HG02885 (cell line): ENCODE measurements at regions not wholly inside any gene's neighbourhood (a gene's known extent, or its start where the extent isn't known, plus 50 kb on each side); places are given as distances from the start of the nearest gene placed in this dataset.
"Not testable (repeated sequence)": the region's sequence is repeated elsewhere in the genome, so short reads cannot be mapped to it uniquely, and the experiment has no call there.

ENCODE experiments used
- ATAC-seq: cut with Tn5 transposase; IDR thresholded peaks from one replicate; pipeline ENCODE4 v1.9.1; 2021; ENCODE audit warnings: mild to moderate bottlenecking; ENCODE audit not compliant: unreplicated experiment, poor library complexity

DNA sequence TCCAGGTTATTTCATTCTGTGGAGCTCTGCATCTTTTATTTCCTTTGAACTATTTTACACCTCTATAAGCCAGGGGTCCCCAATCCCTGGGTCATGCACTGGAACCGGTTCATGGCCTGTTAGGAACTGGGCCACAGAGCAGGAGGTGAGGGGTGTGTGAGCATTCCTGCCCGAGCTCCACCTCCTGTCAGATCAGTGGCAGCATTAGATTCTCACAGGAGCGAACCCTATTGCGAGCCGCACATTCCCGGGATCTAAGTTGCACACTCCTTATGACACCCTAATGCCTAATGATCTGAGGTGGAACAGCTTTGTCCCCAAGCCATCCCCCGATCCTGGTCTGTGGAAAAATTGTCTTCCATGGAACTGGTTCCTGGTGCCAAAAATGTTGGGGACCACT lies 107.2 kb downstream of the TMEM121 start:
- not testable (repeated sequence) for ATAC-seq

DNA sequence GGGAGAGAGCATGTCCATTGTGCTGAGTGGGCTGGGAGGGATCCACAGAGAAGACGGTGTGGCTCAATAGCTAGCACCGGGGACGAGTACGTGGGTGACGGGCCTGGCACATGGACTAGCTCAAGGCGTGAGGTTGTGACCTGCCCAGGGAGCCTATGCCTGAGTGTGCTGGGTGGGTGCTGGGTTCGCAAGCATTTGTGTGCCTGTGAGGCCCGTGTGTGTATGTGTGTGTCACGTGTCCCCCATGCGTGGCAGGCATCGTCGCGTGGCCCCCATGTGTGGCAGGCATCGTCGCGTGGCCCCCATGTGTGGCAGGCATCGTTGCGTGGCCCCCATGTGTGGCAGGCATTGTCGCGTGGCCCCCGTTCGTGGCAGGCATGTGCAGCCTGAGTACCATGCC lies 109.2 kb downstream of the TMEM121 start:
- no peak for ATAC-seq

DNA sequence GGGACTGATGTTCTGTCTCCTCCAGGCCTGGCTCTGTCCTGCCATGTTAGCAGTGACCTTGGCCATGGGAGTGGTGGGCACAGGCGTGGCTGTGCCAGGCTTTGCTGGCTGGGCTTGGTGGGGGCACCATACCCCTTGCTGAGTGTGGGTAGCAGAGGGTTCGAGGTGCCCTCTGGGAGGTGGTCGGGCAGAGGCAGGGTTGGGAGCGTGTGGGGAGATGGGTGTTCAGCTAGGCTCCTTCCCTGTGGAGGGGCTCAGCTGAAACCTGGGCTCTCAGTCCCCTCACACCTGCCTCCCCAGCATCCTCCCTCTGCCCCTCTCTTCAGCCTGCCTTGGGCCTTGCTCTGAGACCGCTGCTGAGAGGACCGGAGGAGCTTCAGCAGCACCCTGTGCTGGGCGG lies 109.6 kb downstream of the TMEM121 start:
- not testable (repeated sequence) for ATAC-seq

DNA sequence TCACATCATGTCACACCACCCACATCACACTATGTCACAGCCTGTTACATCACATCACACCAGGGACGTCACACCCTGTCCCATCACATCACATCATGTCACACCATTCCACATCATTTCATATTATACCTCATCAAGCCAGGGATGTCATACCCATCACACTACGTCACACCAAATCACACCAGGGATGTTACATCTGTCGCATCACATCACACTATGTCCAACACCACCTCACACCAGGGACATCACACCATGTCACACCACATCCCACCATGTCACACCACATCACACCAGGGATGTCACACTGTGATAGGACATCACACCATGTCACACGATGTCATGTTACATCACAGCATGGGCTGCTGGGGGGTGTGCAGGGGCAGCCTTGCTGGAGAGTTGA lies 110.6 kb downstream of the TMEM121 start:
- ATAC-seq = no peak

DNA sequence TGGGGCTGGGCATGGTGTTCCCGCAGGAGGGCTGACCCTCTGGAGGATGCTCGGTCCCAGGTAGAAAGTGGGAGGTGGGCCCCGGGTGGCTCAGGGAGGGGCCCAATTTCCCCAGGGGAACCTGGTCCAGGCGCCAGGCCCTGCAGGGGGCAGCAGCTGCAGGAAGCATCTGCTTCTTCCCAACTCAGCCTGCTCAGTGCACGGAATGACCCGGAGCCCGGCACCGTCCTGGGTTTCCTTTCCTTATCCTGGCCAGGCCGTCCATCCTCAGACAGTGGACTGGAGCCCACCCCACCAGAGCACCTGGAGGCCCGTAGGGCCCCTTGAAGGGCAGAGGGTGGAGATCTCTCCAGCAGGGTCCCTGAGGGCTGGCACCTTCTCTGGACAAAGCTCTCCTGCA lies 111.0 kb downstream of the TMEM121 start:
- ATAC-seq = not testable (repeated sequence)

DNA sequence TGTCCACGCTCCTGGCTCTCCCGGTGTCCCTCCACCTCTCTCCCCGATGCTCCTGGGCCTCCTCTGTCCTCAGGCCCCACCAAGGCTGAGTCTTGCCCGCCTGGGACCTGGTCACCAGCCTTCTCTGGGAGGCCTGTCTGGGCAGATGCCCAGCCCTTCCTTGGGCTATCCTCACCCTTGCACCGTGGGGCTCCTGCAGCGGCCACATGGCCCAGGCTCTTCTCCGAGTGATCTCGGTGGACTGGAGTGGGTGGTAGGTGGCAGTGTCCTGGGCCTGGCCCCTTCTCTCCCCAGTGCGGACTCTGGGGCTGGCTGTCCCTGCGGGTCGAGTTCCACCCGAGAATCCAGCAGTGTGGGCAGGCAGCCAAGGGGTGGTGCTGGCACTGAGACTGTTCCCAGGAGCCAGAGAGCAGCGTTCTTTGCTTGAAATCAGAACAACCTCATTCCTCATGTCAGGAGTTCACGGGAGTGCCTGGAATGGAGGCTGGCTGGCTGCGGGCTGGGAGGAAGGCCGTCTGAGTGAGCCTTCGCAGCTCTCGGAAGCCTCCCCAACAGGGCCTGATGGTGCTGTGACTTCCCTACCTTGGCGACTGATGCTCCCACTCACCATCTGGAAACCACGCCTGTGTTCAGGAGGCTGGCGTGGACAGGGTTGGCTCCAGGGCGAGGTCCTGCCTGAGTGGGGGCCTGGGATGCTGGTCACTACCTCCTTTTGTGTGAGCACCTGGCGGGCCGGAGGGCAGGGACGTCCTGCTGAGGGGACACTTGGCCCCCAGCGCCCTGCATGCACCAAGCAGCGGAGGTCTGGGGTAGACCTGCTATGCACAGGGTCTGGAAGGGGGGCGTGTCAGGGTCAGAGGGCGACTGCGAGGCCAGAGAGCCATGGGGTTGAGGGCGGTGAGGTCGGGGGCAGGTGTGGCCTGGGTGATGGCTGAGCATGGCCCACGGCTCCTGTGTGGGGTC lies 113.9 kb downstream of the TMEM121 start:
- ATAC-seq = not testable (repeated sequence)

DNA sequence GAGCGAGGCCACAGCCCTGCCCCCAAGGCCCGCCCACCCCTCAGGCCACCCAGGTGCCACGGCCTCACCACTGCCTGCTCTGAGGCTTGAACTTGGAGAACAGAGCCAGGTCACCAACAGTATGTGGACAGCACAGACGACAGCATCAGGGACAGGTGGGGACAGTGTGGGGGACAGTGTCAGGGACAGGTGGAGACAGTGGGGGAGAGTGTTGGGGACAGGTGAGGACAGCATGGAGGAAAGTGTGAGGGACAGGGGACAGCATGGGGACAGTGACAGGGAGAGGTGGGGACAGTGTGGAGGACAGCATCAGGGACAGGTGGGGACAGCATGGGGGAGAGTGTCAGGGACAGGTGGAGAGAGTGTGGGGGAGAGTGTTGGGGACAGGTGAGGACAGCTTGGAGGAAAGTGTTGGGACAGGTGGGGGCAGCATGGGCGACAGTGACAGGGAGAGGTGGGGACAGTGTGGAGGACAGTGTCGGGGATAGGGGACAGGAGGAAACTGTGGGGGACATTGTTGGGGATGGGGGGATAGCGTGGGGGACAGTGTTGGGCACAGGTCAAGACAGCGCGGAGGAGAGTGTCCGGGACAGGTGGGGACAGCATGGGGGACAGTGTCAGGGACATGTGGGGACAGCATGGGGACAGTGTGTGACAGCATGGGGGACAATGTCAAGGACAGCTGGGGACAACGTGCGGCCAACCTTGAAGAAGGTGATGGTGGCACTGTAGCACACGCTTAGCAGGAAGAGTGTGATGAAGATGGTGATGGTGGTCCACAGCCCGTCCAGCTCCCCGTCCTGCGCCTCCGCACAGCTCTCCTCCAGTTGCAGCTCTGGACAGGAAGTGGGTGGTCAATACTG lies 114.9 kb downstream of the TMEM121 start:
- ATAC-seq = no peak

DNA sequence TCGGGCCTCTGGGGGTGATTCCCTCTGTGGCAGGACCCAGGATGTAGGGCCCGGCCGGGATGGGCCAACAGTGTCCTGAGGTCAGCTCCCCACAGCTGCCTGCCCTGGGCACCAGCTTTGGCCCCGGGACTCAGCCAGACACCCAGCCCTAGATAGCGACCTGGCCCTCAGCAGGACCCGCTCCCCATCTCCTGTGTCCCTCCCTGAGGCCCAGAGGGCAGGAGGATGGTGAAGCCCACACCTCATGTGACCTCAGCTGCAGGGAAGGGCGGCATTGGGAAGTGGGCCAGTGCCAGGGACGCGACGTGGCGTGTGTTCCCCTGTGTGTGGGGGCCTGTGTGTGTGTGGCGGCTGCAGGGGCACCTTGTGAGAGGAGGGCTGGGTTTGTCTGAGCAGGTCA lies 115.6 kb downstream of the TMEM121 start:
- not testable (repeated sequence) for ATAC-seq

DNA sequence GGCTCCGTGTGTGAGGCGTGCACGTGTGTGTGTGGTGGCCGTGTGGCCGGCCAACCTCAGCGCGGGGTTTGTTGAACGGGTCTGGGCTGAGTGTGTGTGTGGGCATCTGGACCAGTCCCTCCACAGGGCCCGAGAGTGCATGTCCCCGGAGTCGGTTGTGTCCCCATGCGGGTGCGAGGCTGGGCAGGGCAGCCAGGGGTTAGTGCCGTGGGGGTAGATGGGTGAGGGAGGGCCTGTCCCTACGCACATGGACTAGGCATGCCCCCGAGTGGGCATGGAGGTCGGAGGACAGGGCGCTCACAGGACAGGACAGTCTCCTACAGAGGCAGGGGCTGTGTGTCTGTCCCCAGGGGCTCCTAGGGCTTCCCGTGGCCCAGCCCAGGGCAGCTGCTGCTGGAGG lies 116.1 kb downstream of the TMEM121 start:
- not testable (repeated sequence) for ATAC-seq

DNA sequence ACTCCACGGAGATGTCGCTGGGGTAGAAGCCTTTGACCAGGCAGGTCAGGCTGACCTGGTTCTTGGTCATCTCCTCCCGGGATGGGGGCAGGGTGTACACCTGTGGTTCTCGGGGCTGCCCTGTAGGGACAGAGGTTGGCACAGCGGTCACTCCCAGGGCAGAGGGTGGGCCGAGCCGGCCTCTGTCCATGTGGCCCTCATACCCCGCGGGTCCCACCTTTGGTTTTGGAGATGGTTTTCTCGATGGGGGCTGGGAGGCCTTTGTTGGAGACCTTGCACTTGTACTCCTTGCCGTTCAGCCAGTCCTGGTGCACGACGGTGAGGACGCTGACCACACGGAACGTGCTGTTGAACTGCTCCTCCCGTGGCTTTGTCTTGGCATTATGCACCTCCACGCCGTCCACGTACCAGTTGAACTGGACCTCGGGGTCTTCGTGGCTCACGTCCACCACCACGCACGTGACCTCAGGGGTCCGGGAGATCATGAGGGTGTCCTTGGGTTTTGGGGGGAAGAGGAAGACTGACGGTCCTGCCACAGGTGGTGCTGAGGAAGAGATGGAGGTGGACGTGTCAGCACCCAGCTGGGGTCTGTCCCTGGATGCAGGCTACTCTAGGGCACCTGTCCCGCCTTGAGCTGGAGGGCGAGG lies 117.1 kb downstream of the TMEM121 start:
- ATAC-seq = not testable (repeated sequence)

DNA sequence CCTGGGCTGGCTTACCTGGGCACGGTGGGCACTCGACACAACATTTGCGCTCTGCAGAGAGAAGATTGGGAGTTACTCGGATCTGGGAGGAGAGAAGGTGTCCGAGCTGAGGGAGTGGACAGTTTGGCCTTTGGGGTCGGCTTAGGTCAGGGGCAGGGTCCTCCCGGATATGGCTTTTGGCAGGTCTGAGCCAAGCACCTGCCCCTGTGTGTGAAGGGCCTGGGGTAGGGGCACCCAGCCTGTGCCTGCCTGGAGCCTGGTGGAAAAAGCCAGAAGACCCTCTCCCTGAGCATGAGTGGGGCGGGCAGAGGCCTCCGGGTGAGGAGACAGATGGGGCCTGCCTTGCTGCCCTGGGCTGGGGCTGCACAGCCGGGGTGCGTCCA lies 117.7 kb downstream of the TMEM121 start:
- not testable (repeated sequence) for ATAC-seq

DNA sequence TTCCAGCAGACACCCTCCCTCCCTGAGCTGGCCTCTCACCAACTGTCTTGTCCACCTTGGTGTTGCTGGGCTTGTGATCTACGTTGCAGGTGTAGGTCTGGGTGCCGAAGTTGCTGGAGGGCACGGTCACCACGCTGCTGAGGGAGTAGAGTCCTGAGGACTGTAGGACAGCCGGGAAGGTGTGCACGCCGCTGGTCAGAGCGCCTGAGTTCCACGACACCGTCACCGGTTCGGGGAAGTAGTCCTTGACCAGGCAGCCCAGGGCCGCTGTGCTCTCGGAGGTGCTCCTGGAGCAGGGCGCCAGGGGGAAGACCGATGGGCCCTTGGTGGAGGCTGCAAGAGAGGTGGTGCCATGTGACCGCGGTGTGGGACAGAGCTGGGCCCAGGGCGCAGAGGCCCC lies 118.1 kb downstream of the TMEM121 start:
- ATAC-seq = not testable (repeated sequence)

DNA sequence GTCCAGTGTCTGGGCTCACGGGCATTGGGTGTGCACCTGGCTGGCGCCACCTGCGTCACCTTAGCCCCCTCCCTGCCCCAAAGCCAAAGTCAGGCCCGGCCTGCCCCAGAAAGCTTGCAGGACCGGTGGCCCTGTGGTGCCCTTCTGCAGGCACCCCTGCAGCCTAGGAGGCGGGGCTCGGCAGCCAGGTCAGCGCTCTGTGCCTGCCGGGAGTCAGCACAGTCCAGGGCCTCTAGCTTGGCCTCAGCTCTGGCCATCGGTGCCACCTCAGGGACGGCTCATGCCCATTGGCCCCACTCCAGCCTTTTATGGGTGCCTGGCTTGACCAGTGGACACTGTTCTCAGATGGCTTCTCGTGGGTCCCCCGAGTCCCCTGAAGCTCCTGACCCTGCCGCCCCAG lies 118.5 kb downstream of the TMEM121 start:
- ATAC-seq = not testable (repeated sequence)

DNA sequence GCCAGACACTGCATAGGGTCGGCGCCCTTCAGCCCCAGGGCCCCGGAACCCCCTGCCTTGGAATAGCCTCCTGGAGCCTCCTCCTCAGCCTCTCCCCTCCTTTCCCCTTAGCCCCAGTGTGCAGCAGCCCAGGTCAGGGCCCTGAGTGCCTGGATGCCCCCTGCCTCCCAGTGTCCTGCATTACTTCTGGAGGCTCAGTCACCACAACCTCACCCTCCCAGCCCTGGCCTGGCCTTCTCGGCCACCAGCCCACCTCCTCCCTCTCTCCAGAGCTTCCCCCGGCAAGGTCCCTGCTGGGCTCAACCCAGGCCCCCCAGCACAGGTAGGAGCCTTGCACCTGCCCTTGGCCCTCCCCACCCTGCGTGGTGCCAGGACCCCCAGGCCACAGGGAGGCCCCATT lies 119.0 kb downstream of the TMEM121 start:
- ATAC-seq = not testable (repeated sequence)

DNA sequence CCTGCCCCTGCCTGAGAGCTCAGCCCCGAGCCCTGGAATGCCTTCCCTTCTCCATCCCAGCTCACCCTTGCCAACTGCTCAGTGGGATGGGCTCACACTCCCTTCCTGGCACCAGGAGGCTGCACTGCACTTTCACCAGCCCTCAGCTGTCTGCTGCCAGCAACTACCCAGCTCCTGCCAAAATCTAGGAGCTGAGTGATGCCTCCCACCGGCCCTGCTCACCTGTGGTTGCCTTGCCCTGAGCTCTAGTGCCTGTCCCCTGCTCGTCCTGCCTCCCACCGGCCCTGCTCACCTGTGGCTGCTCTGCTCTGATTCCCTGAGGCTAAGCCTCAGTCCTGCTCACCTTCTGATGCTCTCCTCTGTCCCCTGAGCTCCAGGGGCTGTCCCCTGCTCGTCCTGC lies 119.8 kb downstream of the TMEM121 start:
- no peak for ATAC-seq

DNA sequence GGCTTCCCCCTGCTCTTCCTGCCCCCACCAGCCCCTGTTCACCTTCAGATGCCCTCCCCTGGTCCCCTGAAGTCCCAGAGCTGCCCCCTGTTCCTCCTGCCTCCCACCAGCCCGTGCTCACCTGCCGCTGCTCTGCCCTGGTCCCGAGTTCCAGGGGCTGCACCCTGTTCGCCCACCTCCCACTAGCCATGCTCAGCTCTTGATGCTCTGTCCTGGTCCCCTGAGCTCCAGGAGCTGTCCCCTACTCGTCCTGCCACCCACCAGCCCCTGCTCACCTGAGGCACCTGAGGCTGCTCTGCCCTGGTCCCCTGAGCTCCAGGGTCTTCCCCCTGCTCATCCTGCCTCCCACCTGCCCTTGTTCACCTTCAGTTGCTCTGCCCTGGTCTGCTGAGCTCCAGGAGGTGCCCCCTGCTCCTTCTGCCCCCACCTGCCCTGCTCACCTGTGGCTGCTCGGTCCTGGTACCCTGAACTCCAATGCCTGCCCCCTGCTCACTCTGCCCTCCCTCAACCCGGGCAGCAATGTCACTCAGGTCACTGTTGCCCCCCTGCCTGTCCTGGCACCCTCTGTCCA lies 120.4 kb downstream of the TMEM121 start:
- ATAC-seq = not testable (repeated sequence)

DNA sequence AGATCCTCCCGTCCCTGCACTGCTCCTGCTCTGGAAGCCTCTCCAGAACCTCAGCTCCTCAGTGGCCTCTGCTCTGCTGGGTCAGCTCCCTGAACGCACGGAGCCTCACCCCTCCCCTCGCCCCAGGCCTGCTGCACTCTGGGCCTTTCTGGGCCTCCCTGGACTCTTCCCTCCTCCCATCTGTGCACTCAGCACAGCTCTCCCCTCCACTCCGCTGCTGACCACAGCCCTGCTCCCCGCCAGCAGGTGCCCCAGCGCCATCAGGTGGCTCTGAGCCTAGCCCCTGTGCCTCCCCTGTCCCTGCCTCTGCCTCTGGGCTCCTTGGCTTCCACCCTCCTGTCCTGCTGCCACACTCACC lies 121.0 kb downstream of the TMEM121 start:
- ATAC-seq = not testable (repeated sequence)

DNA sequence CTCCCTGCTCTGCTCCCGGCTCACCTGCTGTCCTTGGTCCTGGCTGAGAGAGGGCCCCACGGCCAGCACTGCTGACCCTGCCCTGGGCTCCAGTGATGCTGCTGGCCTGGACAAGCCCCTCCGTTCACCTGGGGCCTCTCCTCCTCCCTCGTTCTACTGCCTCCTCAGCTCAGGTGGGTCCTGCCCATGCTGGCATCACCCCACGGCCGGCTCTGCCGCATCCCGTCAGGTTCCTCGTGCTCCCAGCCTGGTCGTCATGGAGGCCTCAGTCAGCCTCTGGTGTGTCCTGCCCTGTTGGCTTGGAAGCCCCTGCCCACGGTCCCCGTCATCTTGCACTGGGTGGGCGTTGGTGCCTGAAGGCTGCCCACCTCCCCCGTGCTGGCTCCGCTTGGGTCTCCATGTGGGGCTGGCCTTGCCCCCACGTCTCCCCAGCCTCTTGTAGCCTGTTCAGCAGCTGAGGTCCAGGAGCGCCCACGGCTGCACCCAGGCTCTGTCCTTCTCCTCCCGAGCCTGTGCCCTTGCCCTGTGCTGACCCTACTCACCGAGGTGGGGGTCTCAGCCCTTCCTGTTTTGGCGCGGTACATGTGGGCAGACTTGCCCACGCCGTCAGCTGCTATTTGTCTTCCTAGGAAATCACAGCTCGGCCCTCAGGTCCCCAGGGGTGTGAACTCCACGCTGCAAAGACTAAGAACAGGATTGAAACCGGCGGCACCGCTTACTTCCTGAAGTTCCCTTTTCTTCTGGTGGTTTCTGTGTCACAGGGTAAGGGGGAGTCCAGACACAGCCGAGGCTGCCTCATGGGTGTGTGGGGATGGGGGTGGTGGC lies 121.6 kb downstream of the TMEM121 start:
- peak; percentile 50 for ATAC-seq
